ENCODE measurements at regions not wholly inside any gene's neighbourhood (a gene's known extent, or its start where the extent isn't known, plus 50 kb on each side); places are given as distances from the start of the nearest gene placed in this dataset.
A peak's percentile ranks its signal among the peaks of the same experiment; 100 is the strongest.

GRCh38 chr18:24561369-24561965, 101.0 kb downstream of the HRH4 start:
- no peak for DNase-seq

- DNase-seq = no peak
Measured at GRCh38 chr18:24567199-24567598, 106.8 kb downstream of the HRH4 start.

- DNase-seq = no peak
Measured at GRCh38 chr18:24570716-24571115, 110.3 kb downstream of the HRH4 start.

- DNase-seq = no peak
Measured at GRCh38 chr18:24582771-24583170, 122.3 kb downstream of the HRH4 start.

GRCh38 chr18:24584205-24584604, 123.8 kb downstream of the HRH4 start:
- DNase-seq = no peak

GRCh38 chr18:24584813-24585212, 124.4 kb downstream of the HRH4 start:
- DNase-seq = no peak

GRCh38 chr18:24585996-24586566, 125.6 kb downstream of the HRH4 start:
- no peak for DNase-seq

- DNase-seq = no peak
Measured at GRCh38 chr18:24586662-24587360, 126.4 kb downstream of the HRH4 start.

GRCh38 chr18:24588440-24588839, 128.0 kb downstream of the HRH4 start:
- DNase-seq = no peak

GRCh38 chr18:24590946-24591345, 130.5 kb downstream of the HRH4 start:
- no peak for DNase-seq

GRCh38 chr18:24593401-24593800, 133.0 kb downstream of the HRH4 start:
- DNase-seq = no peak

GRCh38 chr18:24593886-24594285, 133.4 kb downstream of the HRH4 start:
- no peak for DNase-seq

GRCh38 chr18:24595561-24596031, 135.2 kb downstream of the HRH4 start:
- peak in 5 of 56 donors; percentile 3 to 37 (median 10) for DNase-seq

- peak in 3 of 56 donors; percentile 8 to 59 (median 17) for DNase-seq
Measured at GRCh38 chr18:24600076-24600654, 139.7 kb downstream of the HRH4 start.

GRCh38 chr18:24601585-24601984, 141.1 kb downstream of the HRH4 start:
- no peak for DNase-seq

- no peak for DNase-seq
Measured at GRCh38 chr18:24602201-24602600, 141.8 kb downstream of the HRH4 start.

GRCh38 chr18:24603151-24603550, 142.7 kb downstream of the HRH4 start:
- no peak for DNase-seq

GRCh38 chr18:24605444-24605843, 145.0 kb downstream of the HRH4 start:
- no peak for DNase-seq

GRCh38 chr18:24609254-24609653, 148.8 kb downstream of the HRH4 start:
- DNase-seq = no peak

GRCh38 chr18:24611075-24611474, 150.6 kb downstream of the HRH4 start:
- DNase-seq = no peak

GRCh38 chr18:24613896-24614640, 153.6 kb downstream of the HRH4 start:
- no peak for DNase-seq

GRCh38 chr18:24616653-24617052, 156.2 kb downstream of the HRH4 start:
- no peak for DNase-seq
